ENCODE measurements at regions not wholly inside any gene's neighbourhood (a gene's known extent, or its start where the extent isn't known, plus 50 kb on each side); places are given as distances from the start of the nearest gene placed in this dataset.

DNA sequence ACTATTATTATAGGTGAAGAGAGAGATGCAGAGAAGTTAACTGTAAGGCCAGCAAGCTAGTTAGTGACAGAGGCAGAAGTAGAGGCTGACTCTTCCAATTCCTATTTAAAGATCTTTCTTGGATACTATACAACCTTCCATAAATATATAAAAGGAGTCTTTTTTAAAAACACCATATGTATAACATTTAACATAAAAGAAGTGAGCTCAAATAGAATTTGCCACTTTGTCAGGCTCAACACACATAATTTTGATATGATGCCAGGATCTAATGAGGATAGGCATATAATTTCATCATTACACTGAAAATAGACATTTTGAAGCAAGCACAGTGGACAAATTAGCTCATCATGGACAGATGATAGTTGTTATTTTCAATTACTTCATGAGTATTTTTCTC lies 64.1 kb upstream of the MPPED2 start:
- H3K27ac ChIP-seq (ENCODE audit: low read depth in 1 of 2, low read length in 2 of 2), result no peak overlapping the region
- no peaks in the 10 kb centered on the region for H3K9me3 ChIP-seq (ENCODE audit: control insufficient read depth in 4 of 4, low read length in 3 of 4)
- no peaks in the 10 kb centered on the region for H3K27me3 ChIP-seq (ENCODE audit: control insufficient read depth in 4 of 4, insufficient read depth in 4 of 4, low read length in 3 of 4)

More for the DNA sequence above, 64.1 kb upstream of the MPPED2 start:
- Histone ChIP-seq H3K4me3 (ENCODE audit: low read depth in 1 of 3, low read length in 3 of 3) (no peak overlapping the region), H3K4me1 (ENCODE audit: control insufficient read depth in 4 of 4, insufficient read depth in 4 of 4, low read length in 3 of 4) (no peaks in the 10 kb centered on the region), H3K36me3 (ENCODE audit: control insufficient read depth in 4 of 4, insufficient read depth in 3 of 4, low read depth in 1 of 4, low read length in 3 of 4) (no peaks in the 10 kb centered on the region), H3K9ac (ENCODE audit: low read depth in 1 of 2, low read length in 2 of 2) (no peak overlapping the region)
- no peak for DNase-seq (ENCODE audit: low spot score)
- TF ChIP-seq FOXA2 (IDR thresholded peaks at IDR 0.05) (no peak), ATF3 (IDR thresholded peaks at IDR 0.05) (no peak), TAF1 (conservative IDR thresholded peaks at IDR 0.05) (no peak), EGR1 (IDR thresholded peaks at IDR 0.05; ENCODE audit: low read depth in 2 of 2) (no peak), RAD21 (IDR thresholded peaks at IDR 0.05) (no peak), REST (IDR thresholded peaks at IDR 0.05) (no peak), YY1 (IDR thresholded peaks at IDR 0.05) (no peak), SP1 (IDR thresholded peaks at IDR 0.05) (no peak), HNF4G (IDR thresholded peaks at IDR 0.05) (no peak), HNF4A (conservative IDR thresholded peaks at IDR 0.05) (no peak)

Data from liver (tissue), 6 donors.